Muscle of leg (tissue), 3 donors: ENCODE measurements at regions not wholly inside any gene's neighbourhood (a gene's known extent, or its start where the extent isn't known, plus 50 kb on each side); places are given as distances from the start of the nearest gene placed in this dataset.

ENCODE experiments used
- DNase-seq: peaks from one replicate; pipeline ENCODE4 v3.0.0; 2013
- H3K27ac ChIP-seq: one replicate; pipeline ENCODE4 v1.5.1; 2013; ENCODE audit warnings: mild to moderate bottlenecking, low read length, control low read depth
- H3K27me3 ChIP-seq: one replicate; pipeline ENCODE4 v1.6.1; 2013; ENCODE audit warnings: low read length; ENCODE audit not compliant: control insufficient read depth, insufficient read depth
- H3K36me3 ChIP-seq: one replicate; pipeline ENCODE4 v1.6.1; 2013; ENCODE audit warnings: low read length; ENCODE audit not compliant: control insufficient read depth, insufficient read depth
- H3K4me1 ChIP-seq: one replicate; pipeline ENCODE4 v1.6.1; 2013; ENCODE audit warnings: low read length; ENCODE audit not compliant: control insufficient read depth, insufficient read depth
- H3K4me3 ChIP-seq: one replicate; pipeline ENCODE4 v1.5.1; 2013; ENCODE audit warnings: low read length, control low read depth
- H3K9me3 ChIP-seq: replicated peaks from 2 replicates; pipeline ENCODE4 v1.6.1; 2013; ENCODE audit warnings: low read depth, low read length; ENCODE audit not compliant: control insufficient read depth
- WGBS: methylation state at CpG from one replicate; pipeline ENCODE4 v1.1.5; 2013; ENCODE audit warnings: missing lambda C conversion rate; ENCODE audit not compliant: insufficient coverage; 5-methylcytosine and 5-hydroxymethylcytosine counted together

- H3K4me1 ChIP-seq = no peaks in the 10 kb centered on the region
- no CpG with 5 or more reads among the region's 1 CpG for WGBS
Measured at GRCh38 chr6:113750151-113750855, 106.8 kb upstream of the MARCKS start.

GRCh38 chr6:113754291-113754690 is 102.9 kb upstream of the MARCKS start:
- Histone ChIP-seq H3K4me3 (no peak overlapping the region), H3K27ac (no peak overlapping the region), H3K36me3 (no peaks in the 10 kb centered on the region), H3K9me3 (no peaks in the 10 kb centered on the region), H3K27me3 (no peaks in the 10 kb centered on the region), H3K4me1 (peaks cover 2% of the 10 kb centered on the region)
- no CpG with 5 or more reads among the region's 1 CpG for WGBS
- no peak for DNase-seq

More at GRCh38 chr6:113750151-113750855, 106.8 kb upstream of the MARCKS start:
- Histone ChIP-seq H3K4me3 (no peak overlapping the region), H3K27ac (no peak overlapping the region), H3K9me3 (no peaks in the 10 kb centered on the region), H3K27me3 (no peaks in the 10 kb centered on the region), H3K36me3 (no peaks in the 10 kb centered on the region)
- no peak for DNase-seq

- H3K36me3 ChIP-seq = no peaks in the 10 kb centered on the region
- no peak for DNase-seq
- no peak overlapping the region for H3K4me3 ChIP-seq
- WGBS = 100% methylated on average over 1 of the region's 4 CpGs
- peaks cover 2% of the 10 kb centered on the region for H3K4me1 ChIP-seq
- no peaks in the 10 kb centered on the region for H3K27me3 ChIP-seq
- H3K9me3 ChIP-seq = no peaks in the 10 kb centered on the region
- H3K27ac ChIP-seq = no peak overlapping the region
Measured at GRCh38 chr6:113755449-113756289, 101.5 kb upstream of the MARCKS start.

GRCh38 chr6:113756290-113756665 is 100.9 kb upstream of the MARCKS start:
- Histone ChIP-seq H3K9me3 (no peaks in the 10 kb centered on the region), H3K27ac (no peak overlapping the region), H3K36me3 (no peaks in the 10 kb centered on the region), H3K27me3 (no peaks in the 10 kb centered on the region), H3K4me3 (no peak overlapping the region), H3K4me1 (peaks cover 2% of the 10 kb centered on the region)
- no peak for DNase-seq
- WGBS = no CpG with 5 or more reads among the region's 2 CpGs

GRCh38 chr6:113758214-113758613 is 98.9 kb upstream of the MARCKS start:
- Histone ChIP-seq H3K27me3 (no peaks in the 10 kb centered on the region), H3K27ac (no peak overlapping the region), H3K4me1 (peaks cover 2% of the 10 kb centered on the region), H3K4me3 (no peak overlapping the region), H3K36me3 (no peaks in the 10 kb centered on the region), H3K9me3 (no peaks in the 10 kb centered on the region)
- no peak for DNase-seq
- 90% methylated on average over 1 of the region's 7 CpGs for WGBS

- Histone ChIP-seq H3K4me1 (peaks cover 2% of the 10 kb centered on the region), H3K4me3 (no peak overlapping the region), H3K9me3 (no peaks in the 10 kb centered on the region), H3K36me3 (no peaks in the 10 kb centered on the region), H3K27ac (no peak overlapping the region), H3K27me3 (no peaks in the 10 kb centered on the region)
- no peak for DNase-seq
- WGBS = no CpG with 5 or more reads among the region's 1 CpG
Measured at GRCh38 chr6:113758826-113759574, 98.1 kb upstream of the MARCKS start.

- H3K27me3 ChIP-seq = no peaks in the 10 kb centered on the region
- DNase-seq = peak; percentile 65
- H3K36me3 ChIP-seq = no peaks in the 10 kb centered on the region
- peak overlapping the region; percentile 71 for H3K27ac ChIP-seq
- no peaks in the 10 kb centered on the region for H3K4me1 ChIP-seq
- H3K9me3 ChIP-seq = no peaks in the 10 kb centered on the region
- no peak overlapping the region for H3K4me3 ChIP-seq
- no CpG with 5 or more reads among the region's 2 CpGs for WGBS
Measured at GRCh38 chr6:113762641-113763040, 94.5 kb upstream of the MARCKS start.

- Histone ChIP-seq H3K4me1 (no peaks in the 10 kb centered on the region), H3K27me3 (no peaks in the 10 kb centered on the region), H3K27ac (peak overlapping the region; percentile 71), H3K4me3 (no peak overlapping the region), H3K36me3 (no peaks in the 10 kb centered on the region), H3K9me3 (no peaks in the 10 kb centered on the region)
- no peak for DNase-seq
- WGBS = 83% methylated on average over 1 of the region's 1 CpG
Measured at GRCh38 chr6:113763311-113763766, 93.8 kb upstream of the MARCKS start.

- Histone ChIP-seq H3K9me3 (no peaks in the 10 kb centered on the region), H3K4me1 (no peaks in the 10 kb centered on the region), H3K36me3 (no peaks in the 10 kb centered on the region), H3K4me3 (no peak overlapping the region), H3K27me3 (no peaks in the 10 kb centered on the region), H3K27ac (no peak overlapping the region)
- WGBS = no CpG with 5 or more reads among the region's 2 CpGs
- DNase-seq = no peak
Measured at GRCh38 chr6:113763876-113764275, 93.3 kb upstream of the MARCKS start.

- no peak overlapping the region for H3K4me3 ChIP-seq
Measured at GRCh38 chr6:113765909-113766308, 91.2 kb upstream of the MARCKS start.

More at GRCh38 chr6:113765909-113766308, 91.2 kb upstream of the MARCKS start:
- Histone ChIP-seq H3K27me3 (no peaks in the 10 kb centered on the region), H3K9me3 (no peaks in the 10 kb centered on the region), H3K27ac (no peak overlapping the region), H3K4me1 (no peaks in the 10 kb centered on the region), H3K36me3 (no peaks in the 10 kb centered on the region)
- no CpG with 5 or more reads among the region's 1 CpG for WGBS
- no peak for DNase-seq
